ENCODE measurements at regions not wholly inside any gene's neighbourhood (a gene's known extent, or its start where the extent isn't known, plus 50 kb on each side); places are given as distances from the start of the nearest gene placed in this dataset.

- TF ChIP-seq, protein P1, sequence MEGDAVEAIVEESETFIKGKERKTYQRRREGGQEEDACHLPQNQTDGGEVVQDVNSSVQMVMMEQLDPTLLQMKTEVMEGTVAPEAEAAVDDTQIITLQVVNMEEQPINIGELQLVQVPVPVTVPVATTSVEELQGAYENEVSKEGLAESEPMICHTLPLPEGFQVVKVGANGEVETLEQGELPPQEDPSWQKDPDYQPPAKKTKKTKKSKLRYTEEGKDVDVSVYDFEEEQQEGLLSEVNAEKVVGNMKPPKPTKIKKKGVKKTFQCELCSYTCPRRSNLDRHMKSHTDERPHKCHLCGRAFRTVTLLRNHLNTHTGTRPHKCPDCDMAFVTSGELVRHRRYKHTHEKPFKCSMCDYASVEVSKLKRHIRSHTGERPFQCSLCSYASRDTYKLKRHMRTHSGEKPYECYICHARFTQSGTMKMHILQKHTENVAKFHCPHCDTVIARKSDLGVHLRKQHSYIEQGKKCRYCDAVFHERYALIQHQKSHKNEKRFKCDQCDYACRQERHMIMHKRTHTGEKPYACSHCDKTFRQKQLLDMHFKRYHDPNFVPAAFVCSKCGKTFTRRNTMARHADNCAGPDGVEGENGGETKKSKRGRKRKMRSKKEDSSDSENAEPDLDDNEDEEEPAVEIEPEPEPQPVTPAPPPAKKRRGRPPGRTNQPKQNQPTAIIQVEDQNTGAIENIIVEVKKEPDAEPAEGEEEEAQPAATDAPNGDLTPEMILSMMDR (IDR thresholded peaks at IDR 0.05; ENCODE audit: low read depth, low read length), result no peak
- DNase-seq (ENCODE audit: extremely low read depth, low read depth), result no peak
These were observed 95.0 kb upstream of the CCND2 start for GRCh38 chr12:4178424-4179170.

DNA sequence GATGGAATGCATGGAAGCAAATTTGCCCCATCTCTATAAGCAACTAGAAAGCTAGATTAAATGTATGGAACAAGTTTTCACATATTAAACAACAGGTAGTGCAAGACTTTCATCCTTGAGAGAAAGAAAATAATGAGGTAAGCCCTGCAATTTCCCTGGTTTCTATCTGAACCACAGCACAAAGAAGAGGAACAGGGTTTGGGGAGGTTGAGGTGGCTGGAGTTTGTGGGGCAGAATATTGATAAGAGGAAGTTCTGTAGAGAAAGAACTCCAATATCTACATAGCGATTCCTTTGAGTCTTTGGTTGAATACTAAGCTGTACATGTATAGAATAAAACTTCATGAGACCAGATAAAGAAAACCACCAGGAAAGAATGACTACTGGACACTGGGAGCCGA is 96.3 kb upstream of the CCND2 start:
- no peak for DNase-seq (ENCODE audit: extremely low read depth, low read depth)
- TF ChIP-seq, protein P1 (IDR thresholded peaks at IDR 0.05; ENCODE audit: low read depth, low read length), result no peak

DNA sequence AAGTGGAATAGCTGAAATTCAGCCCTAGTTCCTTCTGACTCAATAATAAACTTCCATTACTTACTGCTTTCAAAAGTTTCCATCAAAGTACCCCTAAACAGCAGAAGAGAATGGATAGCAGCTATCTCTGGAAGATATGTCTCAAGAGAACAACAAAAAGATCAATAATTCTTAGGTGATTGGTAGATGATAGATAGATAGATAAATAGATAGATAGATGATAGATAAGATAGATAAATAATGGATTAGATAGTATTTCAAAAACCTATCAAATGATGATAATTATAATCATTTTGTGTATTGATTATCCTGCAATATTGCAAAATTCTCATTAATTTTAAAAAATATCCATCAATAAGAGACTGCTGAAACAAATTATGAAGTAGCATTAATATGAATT is 97.4 kb upstream of the CCND2 start:
- TF ChIP-seq, protein P1 (IDR thresholded peaks at IDR 0.05; ENCODE audit: low read depth, low read length), result no peak
- DNase-seq (ENCODE audit: extremely low read depth, low read depth), result no peak

DNA sequence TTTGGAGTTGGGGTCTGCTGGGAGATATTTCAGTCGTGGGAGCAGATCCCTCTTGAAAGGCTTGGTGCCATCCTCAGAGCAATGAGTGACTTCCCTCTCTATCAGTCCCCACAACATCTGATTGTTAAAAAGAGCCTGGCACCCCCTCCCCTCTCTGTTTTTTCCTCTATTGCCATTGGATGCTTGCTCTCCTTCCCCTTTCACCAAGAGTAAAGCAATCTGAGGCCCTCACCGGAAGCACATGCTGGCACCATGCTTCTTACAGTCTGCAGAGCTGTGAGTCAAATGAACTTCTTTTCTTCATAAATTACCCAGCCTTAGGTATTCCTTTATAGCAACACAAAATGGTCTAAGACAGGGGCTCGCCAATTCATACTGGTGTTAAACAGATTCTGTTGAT is 99.1 kb upstream of the CCND2 start:
- TF ChIP-seq, protein P1 (IDR thresholded peaks at IDR 0.05; ENCODE audit: low read depth, low read length), result no peak
- DNase-seq (ENCODE audit: extremely low read depth, low read depth), result no peak

DNA sequence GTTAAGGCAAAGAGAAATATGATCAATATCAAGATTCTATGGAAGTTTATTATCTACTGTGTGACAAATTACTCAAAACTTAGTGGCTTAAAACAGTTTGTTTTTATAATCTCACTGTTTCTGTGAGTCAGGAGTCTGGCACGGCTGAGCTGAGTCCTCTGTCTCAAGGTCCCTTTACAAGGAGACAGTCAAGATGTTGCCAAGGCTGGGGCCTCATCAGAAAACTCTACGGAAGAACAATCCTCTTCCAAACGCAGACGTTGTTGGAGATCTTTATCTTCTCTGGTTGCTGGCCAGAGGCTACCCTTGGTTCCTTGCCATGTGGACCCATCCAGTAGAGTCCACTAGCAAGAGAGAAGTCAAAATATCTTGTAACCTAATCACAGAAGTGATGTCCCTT is 100.6 kb upstream of the CCND2 start:
- TF ChIP-seq, protein P1 (IDR thresholded peaks at IDR 0.05; ENCODE audit: low read depth, low read length), result no peak
- no peak for DNase-seq (ENCODE audit: extremely low read depth, low read depth)

DNA sequence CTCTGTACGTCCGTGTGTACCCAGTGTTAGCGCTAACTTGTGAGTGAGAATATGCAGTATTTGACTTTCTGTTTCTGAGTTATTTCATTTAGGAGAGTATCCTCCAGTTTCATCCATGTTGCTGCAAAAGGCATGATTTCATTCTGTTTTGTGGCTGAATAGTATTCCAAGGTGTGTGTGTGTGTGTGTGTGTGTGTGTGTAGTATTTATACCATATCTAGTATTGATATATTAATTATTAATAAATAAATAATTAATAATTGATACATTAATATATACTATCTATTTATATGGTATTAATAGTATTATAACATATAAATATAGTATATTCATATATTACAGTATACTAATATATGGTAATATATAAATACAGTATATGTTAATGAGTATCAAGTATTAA is 101.8 kb upstream of the CCND2 start:
- DNase-seq (ENCODE audit: extremely low read depth, low read depth), result no peak
- TF ChIP-seq, protein P1 (IDR thresholded peaks at IDR 0.05; ENCODE audit: low read depth, low read length), result no peak

GRCh38 chr12:4169959-4170358 is 103.6 kb upstream of the CCND2 start:
- TF ChIP-seq, protein P1 (IDR thresholded peaks at IDR 0.05; ENCODE audit: low read depth, low read length), result no peak

More at GRCh38 chr12:4169959-4170358, 103.6 kb upstream of the CCND2 start:
- no peak for DNase-seq (ENCODE audit: extremely low read depth, low read depth)

All from AG09319 (cell line).